ENCODE measurements at regions not wholly inside any gene's neighbourhood (a gene's known extent, or its start where the extent isn't known, plus 50 kb on each side); places are given as distances from the start of the nearest gene placed in this dataset.

DNA sequence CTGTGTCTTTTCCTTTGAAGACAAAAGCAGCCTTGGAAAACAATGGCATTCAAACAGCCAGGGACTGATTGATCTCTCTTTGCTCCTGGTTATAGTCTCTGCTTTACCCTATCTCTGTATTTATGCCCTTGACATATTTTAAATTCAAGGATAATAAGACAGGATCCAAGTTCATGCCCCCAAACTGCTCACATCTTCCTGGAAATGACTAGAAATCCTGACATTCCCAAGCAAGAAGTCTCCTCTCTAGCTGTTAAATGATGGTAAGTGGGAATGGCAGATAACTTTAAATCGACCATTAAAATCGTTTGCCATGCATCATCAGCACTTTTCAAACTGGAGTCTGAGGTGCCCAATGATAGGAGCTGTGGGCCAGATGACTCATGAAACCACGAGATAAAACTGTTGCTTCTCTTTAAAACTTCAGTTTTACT lies 435.6 kb downstream of the FOXO1 start:
- Histone ChIP-seq H3K4me3 (ENCODE audit: low read depth, low read length) (no peak overlapping the region), H3K4me1 (ENCODE audit: control insufficient read depth, insufficient read depth, low read length) (no peaks in the 10 kb centered on the region), H3K36me3 (ENCODE audit: control insufficient read depth, insufficient read depth, low read length) (no peaks in the 10 kb centered on the region), H3K27ac (ENCODE audit: low read depth, low read length) (no peak overlapping the region), H3K27me3 (ENCODE audit: control insufficient read depth, insufficient read depth, low read length) (no peaks in the 10 kb centered on the region), H3K9me3 (ENCODE audit: control insufficient read depth, insufficient read depth, low read length) (no peaks in the 10 kb centered on the region)
- no peak for DNase-seq (ENCODE audit: low read depth in 4 of 6, low spot score in 6 of 6)
- WGBS (ENCODE audit: insufficient coverage): no CpG with 5 or more reads among the region's 3 CpGs

DNA sequence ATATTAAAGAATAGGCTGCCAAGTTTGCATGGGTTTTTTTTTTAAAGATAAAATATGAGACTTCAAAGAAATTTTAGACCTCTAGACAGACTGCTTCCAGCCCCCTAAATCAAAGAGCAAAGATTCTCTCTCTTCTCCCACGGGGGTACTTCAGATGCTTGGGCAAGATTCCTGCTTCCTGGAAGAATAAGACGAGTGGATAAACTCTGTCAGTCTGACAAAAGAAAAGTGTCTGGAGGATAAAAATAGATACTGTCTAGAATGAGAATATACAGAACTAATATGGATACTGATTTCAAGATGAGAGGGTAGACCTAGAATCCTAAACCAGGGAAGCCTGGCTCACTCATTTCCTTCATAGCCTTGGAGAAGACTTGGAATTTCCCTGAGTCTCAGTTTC lies 435.1 kb downstream of the FOXO1 start:
- no peak overlapping the region for H3K4me3 ChIP-seq (ENCODE audit: low read depth, low read length)
- WGBS (ENCODE audit: insufficient coverage): 100% methylated on average over 1 of the region's 2 CpGs
- DNase-seq (ENCODE audit: low read depth in 4 of 6, low spot score in 6 of 6): no peak
- H3K27me3 ChIP-seq (ENCODE audit: control insufficient read depth, insufficient read depth, low read length): no peaks in the 10 kb centered on the region
- no peak overlapping the region for H3K27ac ChIP-seq (ENCODE audit: low read depth, low read length)
- H3K4me1 ChIP-seq (ENCODE audit: control insufficient read depth, insufficient read depth, low read length): no peaks in the 10 kb centered on the region
- no peaks in the 10 kb centered on the region for H3K36me3 ChIP-seq (ENCODE audit: control insufficient read depth, insufficient read depth, low read length)
- no peaks in the 10 kb centered on the region for H3K9me3 ChIP-seq (ENCODE audit: control insufficient read depth, insufficient read depth, low read length)

DNA sequence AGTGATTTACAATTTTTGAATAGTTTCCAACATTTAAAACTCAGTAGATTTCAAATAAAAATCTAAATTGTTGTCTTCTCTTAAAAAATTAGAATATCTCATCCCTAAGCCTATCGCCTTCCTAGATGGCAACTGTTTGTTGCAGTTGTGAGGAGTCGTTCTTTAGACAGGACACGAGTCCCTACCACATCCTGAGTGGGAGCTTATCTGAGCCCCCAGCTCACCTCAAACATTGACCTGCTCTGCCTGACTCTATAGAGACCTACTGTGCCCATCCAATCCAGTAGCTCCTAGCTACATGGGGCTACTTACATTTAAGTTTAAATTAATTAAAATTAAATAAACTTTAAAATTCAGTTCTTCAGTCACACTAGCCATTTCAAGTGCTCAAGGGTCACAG lies 434.7 kb downstream of the FOXO1 start:
- H3K4me1 ChIP-seq (ENCODE audit: control insufficient read depth, insufficient read depth, low read length): no peaks in the 10 kb centered on the region
- no peak overlapping the region for H3K27ac ChIP-seq (ENCODE audit: low read depth, low read length)
- H3K27me3 ChIP-seq (ENCODE audit: control insufficient read depth, insufficient read depth, low read length): no peaks in the 10 kb centered on the region
- no peaks in the 10 kb centered on the region for H3K36me3 ChIP-seq (ENCODE audit: control insufficient read depth, insufficient read depth, low read length)
- no peaks in the 10 kb centered on the region for H3K9me3 ChIP-seq (ENCODE audit: control insufficient read depth, insufficient read depth, low read length)
- WGBS (ENCODE audit: insufficient coverage): 100% methylated on average over 3 of the region's 3 CpGs
- no peak overlapping the region for H3K4me3 ChIP-seq (ENCODE audit: low read depth, low read length)
- no peak for DNase-seq (ENCODE audit: low read depth in 4 of 6, low spot score in 6 of 6)

DNA sequence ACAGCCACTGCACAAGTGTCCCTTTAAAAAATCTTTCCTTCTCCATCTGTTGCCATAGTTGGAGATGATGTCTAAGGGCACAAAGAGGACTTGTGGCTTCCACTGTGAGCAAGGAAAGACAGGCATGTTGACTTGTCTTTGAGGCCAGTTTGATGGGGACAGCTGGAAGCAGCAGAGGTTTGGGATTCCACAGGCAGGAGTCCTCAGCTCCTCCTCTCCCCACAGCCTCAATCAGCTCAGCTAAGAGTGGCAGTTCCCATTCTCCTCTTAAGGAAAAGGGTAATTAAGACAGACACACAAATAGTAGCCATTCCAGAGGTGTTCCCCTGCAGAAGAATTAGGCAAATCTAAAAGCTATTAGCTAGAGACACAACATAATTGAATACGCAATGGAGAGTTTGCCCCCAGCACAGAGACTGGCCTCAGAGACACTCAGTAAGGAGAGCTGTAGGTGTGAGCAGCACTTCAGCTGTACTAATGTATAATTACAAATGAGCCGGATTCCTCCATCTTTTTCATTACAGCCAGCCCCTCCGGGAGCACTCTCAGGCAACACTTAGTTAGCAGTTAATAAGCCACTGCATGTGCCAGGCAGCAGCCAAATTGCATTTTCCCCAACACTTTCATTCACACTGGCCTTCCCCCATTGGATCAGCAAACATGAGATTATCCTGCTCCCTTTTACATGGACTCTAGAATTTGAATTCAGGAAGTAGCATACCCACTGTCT lies 434.0 kb downstream of the FOXO1 start:
- Histone ChIP-seq H3K36me3 (ENCODE audit: control insufficient read depth, insufficient read depth, low read length) (no peaks in the 10 kb centered on the region), H3K27me3 (ENCODE audit: control insufficient read depth, insufficient read depth, low read length) (no peaks in the 10 kb centered on the region), H3K4me3 (ENCODE audit: low read depth, low read length) (no peak overlapping the region), H3K27ac (ENCODE audit: low read depth, low read length) (no peak overlapping the region), H3K4me1 (ENCODE audit: control insufficient read depth, insufficient read depth, low read length) (no peaks in the 10 kb centered on the region), H3K9me3 (ENCODE audit: control insufficient read depth, insufficient read depth, low read length) (no peaks in the 10 kb centered on the region)
- peak in 4 of 6 donors; percentile 9 to 96 (median 30) for DNase-seq (ENCODE audit: low read depth in 4 of 6, low spot score in 6 of 6)
- WGBS (ENCODE audit: insufficient coverage): 62% methylated on average over 2 of the region's 3 CpGs

DNA sequence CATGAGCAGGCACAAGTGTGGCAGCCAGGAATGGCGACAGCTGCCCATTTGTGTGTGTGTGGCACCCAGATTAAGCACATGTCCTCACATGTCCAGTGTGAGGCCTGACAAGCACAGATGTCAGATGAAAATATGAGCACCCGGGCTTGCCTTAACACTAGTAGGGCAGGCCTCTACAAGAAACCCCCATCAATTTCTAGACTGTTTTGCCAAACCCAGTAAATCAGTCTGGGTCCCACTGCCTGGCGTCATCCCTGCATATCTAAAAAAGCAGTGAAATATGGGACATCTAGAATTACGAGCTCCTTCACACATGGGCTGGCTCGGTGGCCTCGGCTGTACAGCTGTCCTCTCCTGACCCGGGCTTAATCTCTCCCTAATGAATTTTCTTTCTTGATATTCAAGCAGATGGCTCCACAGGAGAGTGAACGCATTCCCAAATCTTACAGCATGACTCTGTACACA lies 432.7 kb downstream of the FOXO1 start:
- H3K27me3 ChIP-seq (ENCODE audit: control insufficient read depth, insufficient read depth, low read length): no peaks in the 10 kb centered on the region
- DNase-seq (ENCODE audit: low read depth in 4 of 6, low spot score in 6 of 6): peak in 1 of 6 donors; percentile 25
- no peak overlapping the region for H3K27ac ChIP-seq (ENCODE audit: low read depth, low read length)
- H3K36me3 ChIP-seq (ENCODE audit: control insufficient read depth, insufficient read depth, low read length): no peaks in the 10 kb centered on the region
- H3K4me1 ChIP-seq (ENCODE audit: control insufficient read depth, insufficient read depth, low read length): no peaks in the 10 kb centered on the region
- H3K4me3 ChIP-seq (ENCODE audit: low read depth, low read length): no peak overlapping the region
- H3K9me3 ChIP-seq (ENCODE audit: control insufficient read depth, insufficient read depth, low read length): no peaks in the 10 kb centered on the region
- 79% methylated on average over 6 of the region's 8 CpGs for WGBS (ENCODE audit: insufficient coverage)

DNA sequence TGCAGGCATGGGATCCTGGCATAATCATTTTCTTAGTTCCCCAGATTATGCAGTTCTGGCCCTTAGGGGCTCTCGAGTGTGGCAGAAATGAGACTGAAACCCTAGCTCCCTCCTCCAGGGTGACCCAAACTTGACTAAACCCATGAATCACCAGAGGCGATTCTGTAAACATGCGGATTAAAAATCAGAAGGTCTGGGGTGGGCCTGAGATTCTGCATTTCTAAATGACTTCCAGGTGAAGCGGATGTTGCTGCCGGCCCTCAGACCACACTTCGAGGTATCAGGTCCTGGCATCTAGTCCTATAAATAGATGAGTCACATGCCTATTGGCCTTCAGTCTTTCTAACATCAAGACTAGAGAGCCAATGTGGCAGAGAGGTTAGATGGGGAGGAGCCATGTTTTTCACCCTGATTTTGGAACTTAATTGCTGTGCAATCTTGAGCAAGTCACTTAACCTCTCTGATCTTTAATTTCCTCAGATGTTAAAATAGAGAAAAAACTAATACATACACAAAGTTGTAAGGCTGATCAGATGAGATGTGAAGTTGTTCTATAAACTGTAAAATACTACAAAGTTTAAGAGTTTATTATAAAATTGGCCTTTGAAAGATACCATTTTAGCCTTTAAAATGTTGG lies 431.2 kb downstream of the FOXO1 start:
- WGBS (ENCODE audit: insufficient coverage): 95% methylated on average over 5 of the region's 6 CpGs
- Histone ChIP-seq H3K9me3 (ENCODE audit: control insufficient read depth, insufficient read depth, low read length) (no peaks in the 10 kb centered on the region), H3K36me3 (ENCODE audit: control insufficient read depth, insufficient read depth, low read length) (no peaks in the 10 kb centered on the region)

DNA sequence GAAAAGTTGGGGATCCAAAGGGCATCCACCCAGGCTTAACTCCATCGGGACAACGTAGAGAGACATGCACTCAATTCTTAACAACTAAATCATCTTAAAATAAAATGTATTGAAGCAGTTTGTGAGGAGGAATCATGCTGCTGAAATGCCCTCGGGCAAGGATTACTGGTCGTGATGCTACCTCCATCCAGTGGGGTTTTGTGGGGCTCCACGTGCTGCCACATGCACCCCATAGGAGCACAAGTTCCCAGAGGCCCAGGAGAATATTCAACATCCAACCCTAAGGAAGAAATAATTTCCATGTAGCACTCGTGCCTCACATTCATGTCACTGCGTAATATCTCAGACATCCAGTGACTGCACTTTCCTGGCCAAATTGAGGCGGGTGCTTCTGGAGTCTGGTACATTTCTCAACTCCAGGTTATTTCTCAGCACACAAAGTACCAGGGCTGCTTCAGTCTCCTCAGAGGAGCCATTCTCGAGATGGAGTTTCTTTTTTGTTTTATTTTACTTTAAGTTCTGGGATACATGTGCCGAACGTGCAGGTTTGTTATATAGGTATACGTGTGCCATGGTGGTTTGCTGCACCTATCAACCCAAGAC lies 429.8 kb downstream of the FOXO1 start:
- Histone ChIP-seq H3K36me3 (ENCODE audit: control insufficient read depth, insufficient read depth, low read length) (no peaks in the 10 kb centered on the region), H3K4me3 (ENCODE audit: low read depth, low read length) (no peak overlapping the region), H3K27ac (ENCODE audit: low read depth, low read length) (no peak overlapping the region), H3K4me1 (ENCODE audit: control insufficient read depth, insufficient read depth, low read length) (no peaks in the 10 kb centered on the region), H3K27me3 (ENCODE audit: control insufficient read depth, insufficient read depth, low read length) (no peaks in the 10 kb centered on the region), H3K9me3 (ENCODE audit: control insufficient read depth, insufficient read depth, low read length) (no peaks in the 10 kb centered on the region)
- DNase-seq (ENCODE audit: low read depth in 4 of 6, low spot score in 6 of 6): no peak
- WGBS (ENCODE audit: insufficient coverage): 80% methylated on average over 6 of the region's 12 CpGs

More for the DNA sequence above, 431.2 kb downstream of the FOXO1 start:
- H3K4me1 ChIP-seq (ENCODE audit: control insufficient read depth, insufficient read depth, low read length): no peaks in the 10 kb centered on the region
- H3K27ac ChIP-seq (ENCODE audit: low read depth, low read length): no peak overlapping the region
- no peak overlapping the region for H3K4me3 ChIP-seq (ENCODE audit: low read depth, low read length)
- no peak for DNase-seq (ENCODE audit: low read depth in 4 of 6, low spot score in 6 of 6)
- H3K27me3 ChIP-seq (ENCODE audit: control insufficient read depth, insufficient read depth, low read length): no peaks in the 10 kb centered on the region

DNA sequence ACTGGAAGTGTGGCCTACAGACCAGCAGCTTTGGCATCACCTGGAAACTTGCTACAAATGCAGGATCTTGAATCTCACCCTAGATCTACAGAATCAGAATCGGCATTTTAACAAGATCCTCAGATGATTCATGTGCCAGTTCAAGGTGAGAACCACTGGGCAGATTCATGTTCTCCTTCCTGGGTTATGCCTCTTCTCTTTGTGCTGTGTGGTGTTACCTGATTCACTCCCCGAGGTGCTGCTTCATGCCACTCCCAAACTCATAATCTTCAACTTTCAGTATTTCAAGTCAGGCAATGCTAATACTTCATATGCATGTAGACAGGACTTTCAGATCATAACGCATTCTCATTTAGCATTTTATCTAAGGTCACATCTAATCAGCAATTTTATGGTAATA lies 427.7 kb downstream of the FOXO1 start:
- Histone ChIP-seq H3K27ac (ENCODE audit: low read depth, low read length) (no peak overlapping the region), H3K36me3 (ENCODE audit: control insufficient read depth, insufficient read depth, low read length) (no peaks in the 10 kb centered on the region), H3K27me3 (ENCODE audit: control insufficient read depth, insufficient read depth, low read length) (no peaks in the 10 kb centered on the region), H3K4me1 (ENCODE audit: control insufficient read depth, insufficient read depth, low read length) (no peaks in the 10 kb centered on the region), H3K4me3 (ENCODE audit: low read depth, low read length) (no peak overlapping the region), H3K9me3 (ENCODE audit: control insufficient read depth, insufficient read depth, low read length) (no peaks in the 10 kb centered on the region)
- 100% methylated on average over 2 of the region's 3 CpGs for WGBS (ENCODE audit: insufficient coverage)
- no peak for DNase-seq (ENCODE audit: low read depth in 4 of 6, low spot score in 6 of 6)

DNA sequence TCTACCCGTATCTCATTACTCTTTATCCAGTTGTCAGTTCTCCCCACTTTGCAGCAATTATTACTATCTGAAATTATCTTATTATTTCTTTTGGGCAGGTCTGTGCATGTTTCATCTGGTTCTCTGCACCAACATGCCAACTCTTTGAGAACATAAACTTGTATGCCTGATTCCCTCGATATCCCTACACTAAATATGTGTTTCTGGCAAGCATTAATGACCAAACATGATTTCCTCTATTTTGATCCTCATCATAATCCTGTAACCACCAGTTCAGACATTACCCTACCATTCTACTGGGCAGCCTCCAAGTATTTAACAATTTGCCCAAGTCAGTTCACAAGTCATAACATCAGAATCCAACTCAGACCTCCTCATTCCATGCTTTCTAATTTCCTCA lies 426.1 kb downstream of the FOXO1 start:
- Histone ChIP-seq H3K36me3 (ENCODE audit: control insufficient read depth, insufficient read depth, low read length) (no peaks in the 10 kb centered on the region), H3K4me3 (ENCODE audit: low read depth, low read length) (no peak overlapping the region), H3K9me3 (ENCODE audit: control insufficient read depth, insufficient read depth, low read length) (no peaks in the 10 kb centered on the region), H3K27ac (ENCODE audit: low read depth, low read length) (no peak overlapping the region), H3K4me1 (ENCODE audit: control insufficient read depth, insufficient read depth, low read length) (no peaks in the 10 kb centered on the region), H3K27me3 (ENCODE audit: control insufficient read depth, insufficient read depth, low read length) (no peaks in the 10 kb centered on the region)
- WGBS (ENCODE audit: insufficient coverage): 80% methylated on average over 2 of the region's 2 CpGs
- no peak for DNase-seq (ENCODE audit: low read depth in 4 of 6, low spot score in 6 of 6)
